Stimulated activated CD4-positive, alpha-beta T cell treated with anti-CD3 and anti-CD28 coated beads, Interleukin-1b, Interleukin-23, amount 100 ng/mL, for 4 hours (primary cell): ENCODE measurements at regions not wholly inside any gene's neighbourhood (a gene's known extent, or its start where the extent isn't known, plus 50 kb on each side); places are given as distances from the start of the nearest gene placed in this dataset.
"Not testable (repeated sequence)": the region's sequence is repeated elsewhere in the genome, so short reads cannot be mapped to it uniquely, and the experiment has no call there.

Experiments
- DNase-seq, 2 donors: peaks; one replicate each; pipeline ENCODE4 v3.0.0-alpha.2; 2020; ENCODE audit warnings: low read depth in 2 of 2

- no peak for DNase-seq
These were observed 354.5 kb upstream of the CITED2 start for GRCh38 chr6:139728876-139729427.

GRCh38 chr6:139726272-139726671 is 351.8 kb upstream of the CITED2 start:
- not testable (repeated sequence) for DNase-seq

- DNase-seq: no peak
These were observed 348.1 kb upstream of the CITED2 start for GRCh38 chr6:139722530-139722929.

GRCh38 chr6:139721954-139722353 is 347.5 kb upstream of the CITED2 start:
- DNase-seq: no peak

DNA sequence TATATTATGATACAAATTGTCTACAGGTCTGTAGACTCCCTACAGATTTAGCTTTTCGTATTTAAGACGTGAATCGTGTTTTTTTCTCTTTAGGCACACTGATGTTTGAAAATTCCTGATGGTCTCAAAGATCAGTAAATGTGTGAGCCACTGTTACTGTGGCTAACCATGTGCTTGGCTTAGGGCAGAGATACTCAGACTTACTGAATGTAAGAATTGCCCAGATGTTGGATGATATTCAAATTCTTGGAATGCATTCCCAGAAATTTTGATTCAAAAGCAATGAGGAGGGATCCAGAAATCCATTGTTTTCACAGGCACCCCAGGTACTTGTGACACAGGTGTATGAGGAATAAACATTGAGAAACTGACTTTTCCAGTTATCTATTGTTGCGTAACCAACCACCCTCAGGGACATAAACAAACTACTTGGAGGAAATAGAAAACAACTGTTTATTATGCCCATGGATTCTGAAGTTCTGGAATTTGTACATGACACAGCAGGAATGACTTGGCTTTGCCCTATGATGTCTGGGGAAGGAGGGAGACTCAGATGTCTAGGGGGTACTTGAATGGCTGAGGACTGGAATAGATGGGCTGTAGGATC is 339.6 kb upstream of the CITED2 start:
- DNase-seq: no peak

- no peak for DNase-seq
These were observed 339.0 kb upstream of the CITED2 start for GRCh38 chr6:139713424-139713823.

DNA sequence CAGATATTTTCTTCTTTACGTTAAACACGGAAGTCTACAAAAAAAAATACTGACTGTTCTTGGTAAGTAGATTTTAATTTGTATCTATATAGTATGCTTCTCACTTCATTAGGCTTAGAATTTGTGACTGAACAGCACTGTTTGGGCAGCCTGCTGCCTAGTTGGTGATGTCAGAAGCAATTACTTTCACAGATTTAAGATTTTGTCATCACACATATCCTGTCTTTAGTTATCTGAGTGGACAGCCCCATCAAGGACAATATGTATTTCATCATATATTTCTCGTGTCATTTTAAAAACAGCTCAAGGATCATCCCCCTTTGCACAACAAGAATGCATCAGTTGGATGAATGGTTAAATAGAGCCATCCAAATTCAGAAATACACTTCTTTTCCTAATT is 338.4 kb upstream of the CITED2 start:
- DNase-seq: no peak

DNA sequence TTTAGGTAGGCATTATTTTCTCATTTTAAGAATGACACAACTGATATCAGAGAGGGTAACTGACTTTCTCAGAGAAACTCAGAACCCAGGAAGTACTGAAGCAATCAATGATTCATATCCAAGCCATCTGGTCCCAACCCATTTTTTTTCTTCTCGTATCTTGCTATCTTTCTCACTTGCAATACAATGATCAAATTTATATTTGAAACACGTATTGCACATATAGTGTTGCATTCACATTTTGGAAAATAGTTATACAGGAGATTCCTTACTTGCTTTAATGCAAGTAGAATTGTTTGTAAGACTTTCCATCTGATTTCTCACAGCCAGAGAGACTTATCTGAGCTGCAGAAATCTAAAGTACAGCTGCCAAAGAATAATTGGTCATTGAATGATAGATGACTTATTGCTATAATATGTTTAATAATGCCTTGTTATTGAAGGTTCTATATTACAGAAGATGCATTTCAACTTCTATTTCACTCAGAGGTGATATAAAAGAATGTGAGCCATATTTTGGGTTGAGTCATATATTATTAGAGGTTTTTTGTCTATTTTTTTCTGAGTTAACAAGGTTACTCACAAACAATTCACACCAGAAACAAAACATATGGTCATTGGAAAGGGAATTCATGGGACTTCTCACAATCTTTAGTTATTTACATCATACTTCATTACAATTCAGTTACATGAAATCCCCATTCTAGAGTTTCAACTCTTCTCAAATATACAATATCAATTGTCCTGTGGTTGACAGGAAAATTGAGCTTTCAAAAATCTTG is 337.5 kb upstream of the CITED2 start:
- no peak for DNase-seq

DNA sequence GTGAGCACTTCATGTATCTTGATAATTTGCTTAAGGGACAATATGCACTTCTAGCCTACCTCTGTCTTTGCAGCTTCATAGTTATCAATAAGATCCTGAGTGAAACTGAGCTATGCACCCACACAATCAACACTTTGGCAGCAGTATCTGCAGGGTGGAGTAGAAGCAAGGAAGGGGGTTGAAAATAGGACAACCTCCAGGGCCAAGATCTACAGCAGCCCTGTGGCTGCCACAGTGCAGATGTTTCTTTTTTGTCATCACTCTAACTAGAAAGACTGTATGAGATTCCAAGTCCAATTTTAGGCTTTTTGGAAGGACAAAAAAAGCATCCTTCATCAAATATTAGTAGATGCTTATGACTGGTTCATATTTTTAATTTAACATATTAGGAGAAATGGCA is 336.1 kb upstream of the CITED2 start:
- DNase-seq: no peak

GRCh38 chr6:139708337-139709199 is 334.1 kb upstream of the CITED2 start:
- DNase-seq: no peak

DNA sequence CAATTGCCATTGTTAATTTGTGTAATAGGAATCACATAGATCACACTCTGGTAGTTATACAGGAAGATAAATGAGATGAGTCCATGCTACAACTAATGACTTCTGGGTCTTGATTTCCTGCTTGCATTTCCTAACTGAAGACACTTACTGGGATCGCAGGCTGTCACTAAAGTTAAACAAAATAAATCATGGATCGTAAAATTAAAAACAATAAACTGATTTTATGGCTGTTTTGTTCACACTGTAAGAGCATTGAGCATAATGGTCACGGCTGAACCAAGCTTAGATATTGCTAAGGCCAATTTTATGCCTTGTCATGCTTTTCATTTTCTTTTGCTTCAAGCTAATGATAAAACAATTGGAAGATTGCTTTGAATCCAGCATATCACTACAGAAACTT is 332.5 kb upstream of the CITED2 start:
- no peak for DNase-seq

DNA sequence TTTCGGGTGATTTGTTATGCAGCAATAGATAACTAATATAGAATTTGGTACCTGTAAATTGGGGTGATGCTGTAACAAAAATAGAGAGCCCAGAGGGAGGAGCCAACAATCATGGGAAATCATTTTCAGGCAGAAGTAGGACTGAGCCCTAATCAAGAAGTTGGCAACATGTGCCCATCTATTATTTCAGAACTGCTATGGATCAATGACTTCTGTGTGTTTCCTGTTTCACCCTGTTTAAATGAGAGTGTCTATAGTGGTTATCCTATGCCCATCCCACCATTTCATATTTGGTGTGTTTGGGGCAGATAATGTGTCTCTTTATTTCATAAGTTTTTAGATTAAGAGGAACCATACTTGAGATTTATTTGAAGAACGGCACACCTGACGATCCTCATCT is 330.8 kb upstream of the CITED2 start:
- DNase-seq: no peak

- no peak for DNase-seq
These were observed 329.3 kb upstream of the CITED2 start for GRCh38 chr6:139703780-139704179.

DNA sequence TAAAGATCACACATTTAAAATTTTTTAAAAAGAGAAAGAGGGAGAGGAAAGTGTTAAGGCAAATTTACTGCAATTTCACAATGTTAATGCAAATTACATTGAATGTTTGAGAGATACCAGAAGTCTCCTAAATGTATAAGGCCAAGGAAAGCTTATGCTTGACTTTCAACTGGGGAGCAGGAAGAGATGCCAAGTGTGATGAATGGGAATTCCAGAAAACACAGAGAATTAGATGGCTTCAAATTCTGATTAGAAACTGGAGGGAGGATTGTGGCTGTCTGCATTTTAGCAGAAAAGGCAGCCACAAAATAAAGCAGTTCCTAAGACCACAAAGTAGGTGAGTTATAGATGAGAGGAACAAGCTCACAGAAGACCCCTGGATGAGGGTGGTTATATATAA is 328.3 kb upstream of the CITED2 start:
- DNase-seq: no peak

- no peak for DNase-seq
These were observed 327.2 kb upstream of the CITED2 start for GRCh38 chr6:139701695-139702094.

- DNase-seq: no peak
These were observed 326.6 kb upstream of the CITED2 start for GRCh38 chr6:139701003-139701402.

DNA sequence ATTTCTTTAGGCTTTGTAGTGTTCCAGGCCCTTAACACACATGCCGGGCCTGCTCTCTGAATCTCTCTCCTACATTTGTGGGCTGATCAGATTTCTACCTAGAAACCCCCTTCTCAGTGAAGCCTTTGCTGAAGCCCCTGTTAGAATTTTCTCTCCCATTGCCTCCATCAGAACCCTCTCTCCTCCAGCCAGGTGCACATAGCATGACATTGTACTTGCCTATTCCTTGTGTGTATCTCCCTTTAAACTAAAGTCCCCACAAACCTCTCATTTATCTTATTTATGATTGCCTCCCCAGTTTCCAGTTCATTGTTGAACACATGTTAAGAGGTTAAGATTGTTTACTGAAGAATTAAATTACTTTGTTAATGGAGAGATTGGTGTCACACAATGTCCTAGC is 325.5 kb upstream of the CITED2 start:
- no peak for DNase-seq

DNA sequence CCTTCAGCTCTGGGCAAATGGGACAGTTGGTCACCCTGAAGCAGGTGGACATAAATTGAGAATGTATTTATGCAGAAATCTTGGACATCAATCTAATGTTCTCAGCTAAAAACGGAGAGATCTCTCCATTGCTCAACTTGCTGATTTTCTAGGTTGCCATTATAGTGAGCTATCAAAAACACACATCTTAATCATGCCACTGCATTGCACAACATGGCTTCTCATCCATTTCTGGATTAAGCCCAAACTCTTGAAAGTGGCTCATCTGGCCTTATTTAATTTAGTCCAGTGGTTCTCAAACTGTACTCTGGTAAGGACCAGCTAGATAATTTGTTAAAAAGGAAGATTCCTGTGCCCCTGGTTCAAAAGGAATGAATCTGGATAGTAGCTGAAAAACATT is 324.9 kb upstream of the CITED2 start:
- no peak for DNase-seq

DNA sequence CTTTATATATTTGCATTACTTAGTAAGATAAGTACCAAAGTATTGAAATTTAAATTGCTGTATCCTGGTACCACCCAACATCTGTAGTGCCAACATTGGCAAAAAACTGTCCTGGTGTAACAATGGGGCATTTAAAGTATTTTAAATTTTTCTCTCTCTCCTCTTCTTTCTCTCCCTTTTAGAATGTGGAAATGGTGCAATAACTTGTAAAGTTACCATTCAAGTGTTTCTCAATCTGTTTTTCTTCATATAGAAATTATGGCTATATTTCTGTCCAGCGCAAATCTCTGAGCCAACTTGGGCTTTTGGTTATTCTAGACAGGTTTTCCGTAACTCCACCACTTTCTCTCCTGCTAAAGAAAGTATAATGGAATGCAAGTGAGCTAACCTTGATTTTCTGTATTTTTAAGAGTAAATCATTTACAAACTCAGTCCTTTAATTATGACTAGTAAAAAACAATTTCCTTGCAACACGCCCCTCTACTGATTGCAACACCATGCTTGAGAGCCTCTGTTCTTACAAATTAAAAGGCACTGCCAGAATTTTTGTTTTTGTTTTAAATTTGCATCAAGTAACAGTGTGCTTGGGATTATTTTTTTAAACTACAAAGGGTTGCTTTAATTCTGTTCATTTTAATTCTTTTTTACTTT is 324.2 kb upstream of the CITED2 start:
- DNase-seq: no peak

- not testable (repeated sequence) for DNase-seq
These were observed 323.4 kb upstream of the CITED2 start for GRCh38 chr6:139697856-139698255.

GRCh38 chr6:139696991-139697390 is 322.5 kb upstream of the CITED2 start:
- not testable (repeated sequence) for DNase-seq

- DNase-seq: no peak
These were observed 320.9 kb upstream of the CITED2 start for GRCh38 chr6:139695361-139695760.
